Stomach (tissue), 8 donors: ENCODE measurements at regions not wholly inside any gene's neighbourhood (a gene's known extent, or its start where the extent isn't known, plus 50 kb on each side); places are given as distances from the start of the nearest gene placed in this dataset.
"Not testable (repeated sequence)": the region's sequence is repeated elsewhere in the genome, so short reads cannot be mapped to it uniquely, and the experiment has no call there.

Experiments
- DNase-seq, 2 donors: peaks; one replicate each; pipeline versions ENCODE4 v3.0.0 to v3.0.0-alpha.2; 2013 to 2019
- H3K27ac ChIP-seq, 5 donors: fragments of 200-600 bp in 4 of 5; sonication (generic) in 4 of 5; one replicate each; pipeline ENCODE4 v1.5.1; 2013 to 2019; ENCODE audit warnings: mild to moderate bottlenecking in 1 of 5, moderate library complexity in 1 of 5
- H3K27me3 ChIP-seq, 3 donors: fragments of 200-600 bp; sonication (generic); one replicate each; pipeline ENCODE4 v1.5.1; 2017 to 2019; ENCODE audit warnings: mixed run types in 1 of 3
- H3K36me3 ChIP-seq, 4 donors: fragments of 200-600 bp; sonication (generic); 1 replicate in 3 of 4; 2 replicates in 1 of 4; pipeline ENCODE4 v1.5.1; 2016 to 2019
- H3K4me1 ChIP-seq, 4 donors: fragments of 200-600 bp; sonication (generic); one replicate each; pipeline ENCODE4 v1.5.1; 2016 to 2019
- H3K4me3 ChIP-seq, 4 donors: fragments of 200-600 bp; sonication (generic) in 3 of 4; one replicate each; pipeline ENCODE4 v1.5.1; 2016 to 2019; ENCODE audit warnings: mild to moderate bottlenecking in 1 of 4
- H3K9me3 ChIP-seq, 4 donors: fragments of 200-600 bp; sonication (generic); one replicate each; pipeline ENCODE4 v1.5.1; 2016 to 2019
- CTCF ChIP-seq, 7 experiments: fragments of 450-650 bp in 4 of 7; fragments of 200-600 bp in 3 of 7; sonication (generic) in 3 of 7; IDR thresholded peaks; one replicate each; pipeline ENCODE4 v1.5.1; 2016 to 2019; ENCODE audit warnings: antibody characterized with exemption in 7 of 7, control low read depth in 2 of 7, mild to moderate bottlenecking in 1 of 7
- EP300 ChIP-seq: sonication (generic); formaldehyde crosslinking; IDR thresholded peaks from one replicate; pipeline ENCODE4 v1.6.1; 2017; ENCODE audit warnings: antibody characterized with exemption
- POLR2A ChIP-seq, 4 donors: fragments of 450-650 bp; IDR thresholded peaks; one replicate each; pipeline ENCODE4 v1.6.1; 2016; ENCODE audit warnings: antibody characterized with exemption in 4 of 4, control low read depth in 2 of 4, mild to moderate bottlenecking in 1 of 4, moderate library complexity in 1 of 4
- POLR2AphosphoS5 ChIP-seq, 3 donors: sonication (generic); formaldehyde crosslinking; IDR thresholded peaks; one replicate each; pipeline ENCODE4 v1.6.1; 2016; ENCODE audit warnings: antibody characterized with exemption in 3 of 3
- WGBS, 5 donors: extraction: QIAGEN DNeasy Blood & Tissue Kit in 3 of 5; methylation state at CpG; one replicate each; pipeline versions ENCODE4 v1.1.5 to v1.1.7; 2013 to 2018; 5-methylcytosine and 5-hydroxymethylcytosine counted together
- intact Hi-C: fragments of 100-400 bp; cut with DNase I; formaldehyde crosslinking; loops from one replicate; pipeline ENCODE4 v1.15.1; 2023; ENCODE audit warnings: low total_unique reads
- donor health status: healthy with polysubstance abuse.
- donor health status: Bipolar disorder and iron deficiency.
- donor health status: healthy.

GRCh38 chr6:27593200-27593818 lies 120.4 kb upstream of the ZNF184 start:
- Histone ChIP-seq H3K27me3 (peaks cover 14 to 89% (median 61%) of the 10 kb centered on the region in 3 donors), H3K27ac (no peak overlapping the region), H3K4me1 (peaks cover 0 to 17% (median 2%) of the 10 kb centered on the region in 4 donors), H3K4me3 (no peak overlapping the region), H3K36me3 (no peaks in the 10 kb centered on the region), H3K9me3 (peaks cover 0 to 15% (median 0%) of the 10 kb centered on the region in 4 donors)
- DNase-seq: no peak
- WGBS, 5 donors: 14 to 21% (median 15%) methylated on average over 19 of the region's 19 CpGs
- no peak for TF ChIP-seq POLR2AphosphoS5 (IDR thresholded peaks at IDR 0.05)
- TF ChIP-seq CTCF (IDR thresholded peaks at IDR 0.05): no peak
- TF ChIP-seq POLR2A (IDR thresholded peaks at IDR 0.05): no peak
- no peak for TF ChIP-seq EP300
- intact Hi-C loops: no loop called here

GRCh38 chr6:27592481-27593199 lies 119.7 kb upstream of the ZNF184 start:
- TF ChIP-seq CTCF (IDR thresholded peaks at IDR 0.05): no peak
- no peak for TF ChIP-seq POLR2AphosphoS5 (IDR thresholded peaks at IDR 0.05)
- TF ChIP-seq EP300: no peak
- TF ChIP-seq POLR2A (IDR thresholded peaks at IDR 0.05): no peak
- no peaks in the 10 kb centered on the region for H3K36me3 ChIP-seq
- H3K27me3 ChIP-seq: peaks cover 14 to 90% (median 61%) of the 10 kb centered on the region in 3 donors
- no peak overlapping the region for H3K27ac ChIP-seq
- H3K4me1 ChIP-seq: peaks cover 0 to 17% (median 2%) of the 10 kb centered on the region in 4 donors
- 4 to 8% (median 6%) methylated on average over 22 of the region's 22 CpGs for WGBS, 5 donors
- H3K4me3 ChIP-seq: peak overlapping the region in 1 of 4 donors; percentile 26
- peaks cover 0 to 15% (median 0%) of the 10 kb centered on the region in 4 donors for H3K9me3 ChIP-seq
- intact Hi-C loops: no loop called here
- DNase-seq: peak in 1 of 2 donors; percentile 46

- DNase-seq: no peak
- H3K9me3 ChIP-seq: peaks cover 0 to 15% (median 0%) of the 10 kb centered on the region in 4 donors
- peaks cover 0 to 17% (median 2%) of the 10 kb centered on the region in 4 donors for H3K4me1 ChIP-seq
- H3K27ac ChIP-seq: no peak overlapping the region
- TF ChIP-seq POLR2AphosphoS5 (IDR thresholded peaks at IDR 0.05) (no peak), EP300 (no peak), POLR2A (IDR thresholded peaks at IDR 0.05) (no peak)
- 8 to 10% (median 10%) methylated on average over 22 of the region's 22 CpGs for WGBS, 5 donors
- H3K36me3 ChIP-seq: no peaks in the 10 kb centered on the region
- peak overlapping the region in 1 of 4 donors; percentile 26 for H3K4me3 ChIP-seq
- H3K27me3 ChIP-seq: peaks cover 14 to 88% (median 61%) of the 10 kb centered on the region in 3 donors
- intact Hi-C loops: no loop called here
Observed at GRCh38 chr6:27591699-27592480, 119.0 kb upstream of the ZNF184 start.

GRCh38 chr6:27585316-27585715 lies 112.4 kb upstream of the ZNF184 start:
- H3K4me1 ChIP-seq, intact Hi-C loops, H3K9me3 ChIP-seq, H3K4me3 ChIP-seq, H3K27ac ChIP-seq, DNase-seq, H3K36me3 ChIP-seq: not testable (repeated sequence)
- H3K27me3 ChIP-seq: peaks cover 0 to 81% (median 27%) of the 10 kb centered on the region in 3 donors
- WGBS, 5 donors: 85 to 87% (median 86%) methylated on average over 11 of the region's 11 CpGs

- H3K4me3 ChIP-seq: no peak overlapping the region
- no peak for DNase-seq
- 77 to 90% (median 88%) methylated on average over 4 of the region's 4 CpGs for WGBS, 5 donors
- no peak overlapping the region for H3K27ac ChIP-seq
- TF ChIP-seq POLR2AphosphoS5 (IDR thresholded peaks at IDR 0.05) (no peak), POLR2A (IDR thresholded peaks at IDR 0.05) (no peak), EP300 (no peak), CTCF (IDR thresholded peaks at IDR 0.05) (no peak)
- intact Hi-C loops: no loop called here
- no peaks in the 10 kb centered on the region for H3K36me3 ChIP-seq
- H3K27me3 ChIP-seq: peaks cover 0 to 88% (median 26%) of the 10 kb centered on the region in 3 donors
- H3K4me1 ChIP-seq: no peaks in the 10 kb centered on the region
- peaks cover 0 to 8% (median 0%) of the 10 kb centered on the region in 4 donors for H3K9me3 ChIP-seq
Observed at GRCh38 chr6:27584326-27584725, 111.4 kb upstream of the ZNF184 start.
